ENCODE measurements at regions not wholly inside any gene's neighbourhood (a gene's known extent, or its start where the extent isn't known, plus 50 kb on each side); places are given as distances from the start of the nearest gene placed in this dataset.

DNA sequence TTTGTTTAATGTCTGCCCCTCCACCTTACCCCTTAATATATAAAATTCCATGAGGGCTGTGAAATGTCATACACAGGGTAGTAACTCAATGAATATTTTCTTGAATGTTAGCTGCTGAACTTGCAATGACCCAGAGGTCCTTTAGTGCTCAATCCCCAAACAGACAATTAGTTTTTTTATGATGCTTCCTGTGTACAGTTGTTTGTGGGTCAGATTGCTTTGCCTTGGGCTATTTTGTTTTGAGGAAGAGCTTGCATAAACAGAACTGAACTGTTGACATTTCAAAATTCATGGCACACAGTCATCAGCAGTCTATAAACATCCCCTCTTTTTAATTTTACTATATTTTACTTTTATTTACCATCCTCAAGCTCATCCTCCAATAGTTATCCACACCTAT, 820.5 kb upstream of the SEL1L start:
- TF ChIP-seq, protein P1, sequence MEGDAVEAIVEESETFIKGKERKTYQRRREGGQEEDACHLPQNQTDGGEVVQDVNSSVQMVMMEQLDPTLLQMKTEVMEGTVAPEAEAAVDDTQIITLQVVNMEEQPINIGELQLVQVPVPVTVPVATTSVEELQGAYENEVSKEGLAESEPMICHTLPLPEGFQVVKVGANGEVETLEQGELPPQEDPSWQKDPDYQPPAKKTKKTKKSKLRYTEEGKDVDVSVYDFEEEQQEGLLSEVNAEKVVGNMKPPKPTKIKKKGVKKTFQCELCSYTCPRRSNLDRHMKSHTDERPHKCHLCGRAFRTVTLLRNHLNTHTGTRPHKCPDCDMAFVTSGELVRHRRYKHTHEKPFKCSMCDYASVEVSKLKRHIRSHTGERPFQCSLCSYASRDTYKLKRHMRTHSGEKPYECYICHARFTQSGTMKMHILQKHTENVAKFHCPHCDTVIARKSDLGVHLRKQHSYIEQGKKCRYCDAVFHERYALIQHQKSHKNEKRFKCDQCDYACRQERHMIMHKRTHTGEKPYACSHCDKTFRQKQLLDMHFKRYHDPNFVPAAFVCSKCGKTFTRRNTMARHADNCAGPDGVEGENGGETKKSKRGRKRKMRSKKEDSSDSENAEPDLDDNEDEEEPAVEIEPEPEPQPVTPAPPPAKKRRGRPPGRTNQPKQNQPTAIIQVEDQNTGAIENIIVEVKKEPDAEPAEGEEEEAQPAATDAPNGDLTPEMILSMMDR (IDR thresholded peaks at IDR 0.05), result no peak
- no peak for TF ChIP-seq ZFX (IDR thresholded peaks at IDR 0.05; ENCODE audit: borderline replicate concordance)

Measured in 22Rv1 (cell line).